Myocyte (in vitro differentiated cells): ENCODE measurements at regions not wholly inside any gene's neighbourhood (a gene's known extent, or its start where the extent isn't known, plus 50 kb on each side); places are given as distances from the start of the nearest gene placed in this dataset.

ENCODE experiments used
- DNase-seq: peaks from one replicate; pipeline ENCODE4 v3.0.0-alpha.2; 2012; ENCODE audit warnings: low read depth

DNA sequence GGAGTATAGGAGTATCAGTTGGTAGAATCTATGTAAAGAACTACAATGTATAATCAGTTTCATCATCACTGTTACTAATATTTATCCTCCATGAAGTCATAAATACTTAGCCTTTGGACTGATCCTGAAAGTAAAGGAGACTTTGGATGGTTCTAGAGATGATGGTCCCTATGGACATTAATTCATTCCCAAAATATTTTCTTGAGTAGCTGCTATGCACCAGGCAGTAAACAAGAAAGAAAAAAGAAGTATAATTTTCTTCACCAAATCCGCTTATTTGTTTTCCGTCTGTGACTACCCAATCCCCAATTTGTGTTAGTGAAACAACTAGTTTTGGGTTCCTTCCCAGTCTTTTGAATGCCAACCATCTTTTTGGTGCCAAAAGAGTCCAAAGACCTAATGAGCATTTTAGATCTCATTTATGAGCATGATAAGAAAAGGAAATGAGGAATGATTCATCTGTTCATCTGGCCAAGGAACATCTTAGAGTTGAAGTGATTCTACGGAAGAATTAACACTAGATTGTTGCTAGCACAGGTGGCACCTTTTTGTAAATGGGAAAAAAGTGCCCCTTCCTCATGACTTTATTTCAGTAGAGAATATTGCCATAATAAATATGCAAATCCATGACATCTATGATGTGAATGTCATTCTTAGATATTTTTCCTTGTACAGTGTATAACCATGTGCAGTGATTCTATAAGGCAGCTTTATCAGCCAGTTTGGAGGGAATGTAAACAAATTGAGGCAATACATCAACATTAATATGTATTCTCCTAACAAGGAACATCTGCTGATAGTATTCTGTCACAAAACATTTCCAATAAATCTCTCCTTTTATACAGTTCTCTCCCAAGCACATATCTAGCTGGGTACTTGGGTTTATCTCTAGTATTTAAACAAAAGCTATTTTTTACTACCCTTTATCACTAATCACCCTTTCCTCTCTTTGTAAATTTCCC lies 85.1 kb upstream of the CCDC91 start:
- DNase-seq: no peak

DNA sequence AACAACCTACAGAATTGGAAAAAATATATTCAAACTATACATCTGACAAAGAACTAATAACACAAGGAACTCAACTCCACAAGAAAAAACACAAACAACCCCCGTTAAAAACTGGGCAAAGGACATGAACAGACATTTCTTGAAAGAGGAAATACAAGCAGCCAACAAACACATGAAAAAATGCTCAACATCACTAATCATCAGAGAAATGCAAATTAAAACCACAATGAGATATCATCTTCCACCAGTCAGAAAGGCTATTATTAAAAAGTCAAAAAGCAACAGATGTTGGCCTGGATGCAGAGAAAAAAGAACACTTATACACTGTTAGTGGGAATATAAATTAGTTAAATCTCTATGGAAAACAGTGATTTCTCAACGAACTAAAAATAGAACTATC lies 82.6 kb upstream of the CCDC91 start:
- DNase-seq: peak; percentile 9

DNA sequence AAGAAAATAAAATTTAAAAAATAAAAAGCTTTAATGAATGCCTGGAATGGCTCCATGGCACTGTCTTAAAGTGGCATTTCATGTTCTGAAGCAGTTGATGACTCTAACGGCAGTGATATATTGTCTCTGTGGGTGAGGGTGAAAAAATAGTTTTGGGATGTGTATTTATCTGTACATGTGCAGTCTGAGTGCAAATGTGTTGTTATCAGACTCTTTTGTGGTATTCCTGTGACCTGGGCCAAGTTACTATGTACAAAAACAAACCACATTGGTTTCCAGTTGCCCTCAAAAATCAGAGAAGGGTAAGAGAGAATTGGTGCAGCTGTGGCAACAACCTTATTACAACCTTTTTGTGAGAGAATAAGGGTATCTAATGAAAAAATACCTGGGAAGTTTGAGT lies 81.7 kb upstream of the CCDC91 start:
- peak; percentile 64 for DNase-seq

DNA sequence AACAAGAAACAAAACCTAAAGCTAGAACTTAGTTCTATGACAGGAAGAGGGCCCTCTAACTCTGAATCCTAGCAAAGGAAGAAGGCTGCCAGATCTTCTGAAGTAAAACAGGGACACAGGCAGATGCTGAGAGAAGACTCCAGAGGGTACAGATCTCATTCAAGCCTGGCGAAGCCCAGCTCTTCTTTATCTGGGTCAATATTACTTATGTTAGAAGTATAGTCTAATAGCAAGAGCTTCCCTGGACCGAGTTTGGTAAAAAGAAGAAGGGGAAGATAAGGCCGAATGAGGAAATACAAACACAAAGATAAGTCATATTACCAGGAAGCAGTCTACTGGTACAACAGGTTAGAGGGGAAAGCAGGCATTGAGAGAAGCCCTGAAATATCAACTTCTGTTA lies 79.9 kb upstream of the CCDC91 start:
- DNase-seq: no peak

DNA sequence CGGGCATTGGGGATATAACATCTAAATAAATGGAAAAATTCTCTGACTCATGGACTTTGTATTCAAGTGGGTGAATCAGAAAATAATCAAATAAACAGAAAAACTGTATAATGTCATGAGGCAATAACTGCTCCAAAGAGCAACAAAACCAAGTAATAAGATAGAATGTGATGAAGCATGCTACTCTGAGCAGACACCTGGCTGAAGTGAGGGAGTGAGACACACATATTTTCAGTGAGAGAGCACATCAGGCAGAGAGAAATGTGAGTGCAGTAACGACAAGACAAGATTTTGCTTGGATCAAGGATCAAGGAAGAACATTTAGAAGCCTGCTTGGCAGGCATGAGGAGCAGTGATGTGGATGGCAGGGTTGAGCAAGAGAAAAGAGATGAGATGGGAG lies 75.8 kb upstream of the CCDC91 start:
- DNase-seq: no peak

DNA sequence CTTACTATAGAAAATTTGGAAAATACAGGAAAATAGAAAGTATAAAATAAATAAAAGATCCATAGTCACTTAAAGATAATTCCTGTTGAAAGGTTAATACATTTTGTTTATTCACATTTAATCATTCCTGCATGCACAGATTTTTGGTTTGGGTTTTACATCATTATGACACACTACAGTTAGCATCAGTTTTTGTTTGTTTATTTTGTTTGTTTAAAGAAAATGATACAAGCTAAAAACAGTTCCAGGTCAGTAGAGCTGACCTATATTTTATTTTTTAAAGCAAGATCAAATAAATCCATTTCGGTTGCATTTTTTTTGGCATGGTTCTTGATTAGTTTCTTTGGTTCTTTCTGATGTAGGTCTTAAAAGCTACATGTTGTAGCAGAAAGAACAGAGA lies 68.8 kb upstream of the CCDC91 start:
- DNase-seq: no peak

DNA sequence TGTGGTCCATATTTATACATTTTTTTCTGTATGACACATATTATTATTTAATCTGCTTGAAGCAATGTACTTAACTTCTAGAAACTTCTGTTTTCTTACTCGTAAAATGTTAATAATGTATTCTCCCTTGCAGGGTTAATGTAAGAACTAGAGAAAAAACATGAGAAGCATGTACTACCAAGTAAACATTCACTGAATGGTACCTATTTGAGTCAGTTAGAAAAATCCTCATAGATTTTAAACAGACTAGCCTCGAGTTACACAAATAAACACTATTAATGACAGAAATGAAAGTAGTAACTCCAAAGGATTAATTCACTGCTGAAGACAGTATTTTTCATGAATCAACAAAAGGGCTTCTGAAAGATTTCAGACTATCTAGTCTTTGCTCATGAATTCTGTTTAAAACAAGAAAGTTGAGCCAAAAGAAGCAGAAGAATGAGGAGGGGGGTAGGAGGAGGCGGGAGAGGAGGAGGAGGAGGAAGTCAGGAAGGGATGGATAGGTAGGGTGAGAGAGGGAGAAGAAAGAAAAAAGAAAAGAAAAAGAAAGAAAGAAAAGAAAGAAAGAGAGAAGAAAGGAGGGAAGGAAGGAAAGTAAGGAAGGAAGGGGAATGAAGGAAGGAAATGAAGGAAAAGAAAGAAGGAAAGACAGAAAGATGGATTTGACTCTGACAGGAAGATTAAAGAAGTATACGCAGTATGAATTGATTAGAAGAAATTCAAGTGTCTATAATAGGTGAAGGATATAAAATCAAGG lies 68.2 kb upstream of the CCDC91 start:
- DNase-seq: no peak

DNA sequence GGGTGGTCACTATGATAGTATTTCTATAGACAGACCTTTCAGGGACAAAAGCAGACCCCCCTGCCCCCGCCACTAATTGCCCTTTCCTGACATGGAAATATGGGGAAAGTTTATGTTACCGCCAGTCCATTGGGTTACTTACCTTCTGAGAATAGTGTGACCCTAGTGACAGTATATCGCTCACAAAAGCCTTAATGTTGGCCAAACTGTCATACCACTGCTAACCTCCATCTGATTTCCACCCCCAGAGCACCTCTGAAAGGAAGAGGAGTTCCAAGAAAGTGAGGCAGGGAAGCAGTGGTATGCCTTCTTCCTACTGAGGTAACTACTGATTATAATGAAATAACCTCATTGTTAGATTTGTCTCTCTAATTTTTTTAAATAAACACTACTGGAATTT lies 67.5 kb upstream of the CCDC91 start:
- DNase-seq: no peak

DNA sequence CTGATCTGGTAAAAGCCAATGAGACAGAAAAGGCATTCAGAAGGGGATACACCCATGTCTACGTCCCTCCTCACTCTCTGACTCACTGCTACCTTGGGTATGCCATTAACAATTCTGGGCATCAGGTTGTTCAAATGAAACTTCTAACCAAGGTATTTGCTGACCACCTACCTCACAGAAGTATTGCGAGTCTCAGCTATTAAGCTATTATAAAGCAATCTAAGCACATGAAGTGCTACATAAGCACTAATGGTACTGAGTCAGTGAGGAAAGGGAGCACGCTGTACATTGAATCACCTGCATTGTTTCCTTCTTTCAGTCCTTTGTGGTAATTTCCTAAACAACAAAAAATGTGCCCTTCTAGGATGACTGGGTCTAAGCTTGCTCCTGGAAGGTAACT lies 62.8 kb upstream of the CCDC91 start:
- DNase-seq: no peak

DNA sequence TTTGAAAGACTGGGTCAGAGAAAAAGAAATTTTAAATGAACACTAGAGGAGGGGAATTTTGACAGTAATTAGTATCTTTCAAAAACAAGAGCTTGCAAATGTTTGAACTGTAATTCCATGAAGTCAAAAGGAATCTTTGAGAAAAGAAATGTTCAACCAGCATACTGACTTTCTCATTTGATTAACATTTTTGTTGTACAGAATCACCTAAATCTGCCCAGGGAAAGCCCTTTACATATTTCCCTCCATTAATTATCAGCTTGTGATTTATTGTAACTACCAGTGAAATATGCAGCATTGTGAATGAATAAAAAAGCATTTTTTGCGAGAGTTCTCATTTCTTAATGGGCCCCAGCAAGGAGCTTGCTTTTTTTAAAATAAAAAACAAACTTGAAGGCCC lies 61.2 kb upstream of the CCDC91 start:
- DNase-seq: no peak

DNA sequence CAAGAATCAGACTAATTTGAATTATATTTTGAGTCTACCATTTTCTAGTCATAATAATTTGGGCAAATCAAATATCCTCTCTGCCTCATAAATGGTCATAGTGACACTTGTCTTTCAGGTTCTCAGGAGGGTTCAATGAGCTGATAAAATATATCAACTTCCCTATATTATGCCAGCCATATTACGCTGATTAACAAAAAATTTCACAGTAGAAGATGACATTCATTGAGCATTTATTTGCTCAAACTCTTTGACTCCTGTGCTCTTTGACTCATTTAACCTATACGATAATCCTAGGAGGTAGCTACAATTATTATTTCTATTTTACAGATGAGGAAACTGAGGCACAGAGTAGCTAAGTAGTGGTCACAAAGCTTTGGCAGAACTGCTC lies 60.0 kb upstream of the CCDC91 start:
- DNase-seq: no peak

DNA sequence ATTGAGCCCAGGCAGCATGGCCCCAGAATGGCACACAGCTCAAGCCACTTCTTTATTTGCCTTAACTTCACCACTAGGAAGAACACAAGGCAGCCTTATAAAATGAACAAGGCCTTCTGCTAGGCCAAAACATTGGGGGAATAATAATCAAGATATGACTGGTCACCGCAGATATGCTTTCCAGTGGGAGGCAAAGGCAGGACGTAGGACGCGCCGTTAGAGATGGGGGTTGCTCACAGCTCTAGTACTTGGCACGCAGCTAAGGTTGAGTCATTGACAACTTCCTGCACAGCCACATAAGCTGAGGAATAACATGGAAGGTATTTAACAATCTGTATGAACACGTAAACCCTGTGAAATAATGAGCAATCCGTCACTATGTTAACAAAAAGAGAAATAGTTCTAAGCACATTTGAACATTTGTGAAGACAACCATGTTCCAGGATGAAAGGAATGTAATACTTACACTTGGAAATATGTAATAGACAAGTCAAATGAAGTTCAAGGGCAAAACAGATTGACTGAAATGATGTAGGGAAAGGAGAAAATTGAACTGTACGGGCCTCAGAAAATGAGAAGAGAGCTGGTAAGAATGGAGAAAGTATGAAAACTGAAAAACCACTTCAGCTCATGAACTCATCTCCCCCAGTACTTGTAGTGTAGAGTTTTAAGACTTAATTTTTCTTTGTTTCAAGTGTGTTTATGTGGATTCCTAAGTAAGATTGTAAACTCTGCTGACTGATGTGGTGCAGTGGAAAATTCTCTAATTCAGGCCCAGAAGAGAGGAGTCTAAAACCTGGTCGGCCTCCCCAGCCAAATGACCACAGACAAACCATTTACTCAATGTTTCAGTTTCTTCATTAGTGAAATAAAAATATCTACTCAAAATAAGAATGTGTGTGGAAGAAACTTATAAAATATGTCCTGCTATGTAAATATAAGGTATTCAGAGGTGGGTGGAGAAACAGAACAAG lies 59.3 kb upstream of the CCDC91 start:
- peak; percentile 4 for DNase-seq

DNA sequence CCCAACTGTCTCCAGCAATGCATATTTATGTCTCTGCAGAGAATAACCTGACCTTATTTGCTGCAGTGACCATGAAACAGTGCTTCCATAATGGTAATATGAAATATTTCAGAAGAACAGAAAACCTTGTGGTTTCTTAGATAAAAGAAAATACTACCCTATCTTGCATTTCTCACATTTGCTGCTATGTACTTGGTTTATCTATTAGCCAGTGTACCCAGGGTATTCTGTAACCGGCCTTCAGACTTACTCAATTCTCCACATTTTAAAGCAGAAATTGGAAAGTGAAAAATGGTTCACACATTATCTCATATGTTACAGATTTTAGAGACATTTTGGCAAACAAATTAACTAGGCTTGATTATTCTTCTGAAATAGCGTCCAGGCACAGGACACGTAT lies 57.9 kb upstream of the CCDC91 start:
- DNase-seq: no peak

DNA sequence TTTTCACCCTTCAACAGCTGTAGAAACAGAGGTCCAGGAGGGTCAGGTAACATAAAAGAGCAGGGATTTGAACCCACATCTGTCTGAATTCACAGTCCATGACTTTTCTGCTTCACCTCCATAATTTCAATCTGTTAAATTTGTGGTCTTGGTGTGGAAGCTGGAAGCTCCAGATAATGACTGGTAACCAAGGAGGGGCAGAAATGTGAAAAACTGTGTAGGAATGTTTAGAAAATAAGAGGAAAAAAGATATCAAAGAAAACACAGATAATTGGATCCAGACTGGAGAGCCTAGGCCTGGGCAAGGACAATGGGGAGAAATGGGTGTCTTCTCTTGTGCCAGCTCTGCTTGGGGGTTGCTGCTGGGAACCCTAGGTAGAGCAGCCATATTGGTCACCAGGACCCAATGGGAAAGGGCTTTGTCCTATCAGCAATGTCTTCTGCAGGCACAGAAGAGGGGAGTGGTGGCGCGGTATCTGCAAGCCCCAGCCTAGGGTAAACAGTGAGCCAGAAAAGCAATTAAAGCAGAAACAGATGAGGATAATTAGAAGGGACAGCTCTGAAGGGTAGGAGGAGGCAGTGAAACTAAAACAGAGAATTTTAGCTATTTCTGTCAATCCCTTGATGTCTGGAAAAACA lies 54.3 kb upstream of the CCDC91 start:
- no peak for DNase-seq

DNA sequence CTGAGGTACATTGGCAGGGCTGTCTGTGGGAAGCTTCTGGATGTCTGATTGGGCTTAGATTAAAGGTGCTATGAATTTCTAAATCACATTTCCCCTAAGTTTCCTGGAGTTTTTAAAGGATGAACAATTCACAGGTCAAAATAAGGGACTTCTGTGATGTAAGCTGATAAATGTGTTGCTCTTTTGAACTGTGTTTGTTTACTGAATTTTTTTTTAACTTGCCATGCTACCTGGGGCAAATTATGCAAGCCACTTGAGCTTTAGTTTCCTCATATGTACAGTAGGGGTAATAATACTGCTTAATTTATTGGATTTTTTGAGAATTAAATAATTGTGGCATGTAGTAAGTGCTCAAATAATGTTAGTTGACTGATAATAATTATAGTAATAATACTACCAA lies 52.8 kb upstream of the CCDC91 start:
- DNase-seq: no peak

DNA sequence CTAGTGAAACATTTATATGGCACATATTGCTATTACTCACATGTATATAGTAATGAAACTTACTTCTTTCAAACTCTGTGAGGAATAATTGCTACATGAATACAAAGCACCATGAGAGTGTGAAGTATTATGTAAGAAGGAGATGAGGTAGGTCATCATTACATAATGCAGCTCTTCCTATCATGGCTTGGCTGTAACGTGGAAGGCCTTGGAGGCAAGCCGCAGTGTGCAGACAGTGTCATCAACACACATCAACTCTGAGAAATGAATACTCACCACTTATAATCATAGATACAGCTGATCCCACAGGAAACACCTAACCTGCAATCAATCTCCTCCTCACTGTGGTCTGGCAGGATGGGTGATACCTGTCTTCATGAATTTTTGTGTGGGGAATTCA lies 49.9 kb upstream of the CCDC91 start:
- no peak for DNase-seq
